Kidney epithelial cell (primary cell): ENCODE measurements at regions not wholly inside any gene's neighbourhood (a gene's known extent, or its start where the extent isn't known, plus 50 kb on each side); places are given as distances from the start of the nearest gene placed in this dataset.

Source experiments
- DNase-seq: peaks from one replicate; pipeline ENCODE4 v3.0.0-alpha.2; 2010; ENCODE audit warnings: low read depth
- H3K27me3 ChIP-seq: 2 replicates; pipeline ENCODE4 v1.6.0; 2011; ENCODE audit warnings: low read length; ENCODE audit not compliant: control insufficient read depth, insufficient read depth
- H3K36me3 ChIP-seq: 2 replicates; pipeline ENCODE4 v1.5.1; 2011; ENCODE audit warnings: low read length; ENCODE audit not compliant: control insufficient read depth, insufficient read depth
- H3K4me3 ChIP-seq: 2 replicates; pipeline ENCODE4 v1.5.1; 2011; ENCODE audit warnings: low read depth, mild to moderate bottlenecking, control low read depth, low read length
- TF ChIP-seq, protein P1 (sequence below): IDR thresholded peaks from 2 replicates; pipeline ENCODE4 v1.5.1; 2011; ENCODE audit warnings: mild to moderate bottlenecking, moderate library complexity, low read length, control low read depth, inconsistent platforms; ENCODE audit not compliant: insufficient read depth, poor library complexity, severe bottlenecking

DNA sequence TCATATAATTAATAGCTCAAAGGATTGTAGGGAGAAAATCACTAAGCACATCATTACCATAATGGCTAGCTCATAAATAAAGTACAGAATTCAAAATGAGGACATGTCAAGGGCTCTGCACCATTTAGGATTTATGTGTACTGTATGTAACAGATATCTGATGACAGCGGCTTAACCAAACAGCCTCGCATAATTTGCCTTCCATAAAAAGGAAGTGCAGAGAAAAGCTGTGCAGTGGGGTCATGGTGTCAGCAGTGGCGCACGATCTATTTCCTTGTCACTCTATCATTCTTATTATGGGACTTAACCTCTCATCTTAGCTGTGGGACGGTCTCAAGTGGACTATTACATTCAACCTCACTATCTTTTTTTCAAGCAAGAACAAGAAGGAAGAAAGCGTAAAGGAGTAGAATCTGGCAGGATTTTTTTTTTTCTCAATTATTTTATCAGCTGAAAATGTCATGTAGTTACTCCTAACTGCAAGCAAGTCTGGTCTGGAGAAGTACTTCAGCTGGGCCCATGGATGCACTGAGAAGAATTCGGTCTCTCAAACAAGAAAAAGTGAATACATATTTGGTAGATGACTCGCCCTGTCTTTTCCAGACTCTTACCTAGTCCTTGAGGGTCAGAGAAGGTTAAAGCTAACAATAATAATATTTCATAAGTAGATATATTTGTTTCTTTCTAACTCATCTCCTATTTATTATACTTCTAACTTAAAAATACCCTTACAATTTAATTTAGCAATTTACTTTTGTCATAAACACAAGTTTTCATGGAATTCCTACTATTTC, 94.6 kb downstream of the COX18 start:
- TF ChIP-seq, protein P1, sequence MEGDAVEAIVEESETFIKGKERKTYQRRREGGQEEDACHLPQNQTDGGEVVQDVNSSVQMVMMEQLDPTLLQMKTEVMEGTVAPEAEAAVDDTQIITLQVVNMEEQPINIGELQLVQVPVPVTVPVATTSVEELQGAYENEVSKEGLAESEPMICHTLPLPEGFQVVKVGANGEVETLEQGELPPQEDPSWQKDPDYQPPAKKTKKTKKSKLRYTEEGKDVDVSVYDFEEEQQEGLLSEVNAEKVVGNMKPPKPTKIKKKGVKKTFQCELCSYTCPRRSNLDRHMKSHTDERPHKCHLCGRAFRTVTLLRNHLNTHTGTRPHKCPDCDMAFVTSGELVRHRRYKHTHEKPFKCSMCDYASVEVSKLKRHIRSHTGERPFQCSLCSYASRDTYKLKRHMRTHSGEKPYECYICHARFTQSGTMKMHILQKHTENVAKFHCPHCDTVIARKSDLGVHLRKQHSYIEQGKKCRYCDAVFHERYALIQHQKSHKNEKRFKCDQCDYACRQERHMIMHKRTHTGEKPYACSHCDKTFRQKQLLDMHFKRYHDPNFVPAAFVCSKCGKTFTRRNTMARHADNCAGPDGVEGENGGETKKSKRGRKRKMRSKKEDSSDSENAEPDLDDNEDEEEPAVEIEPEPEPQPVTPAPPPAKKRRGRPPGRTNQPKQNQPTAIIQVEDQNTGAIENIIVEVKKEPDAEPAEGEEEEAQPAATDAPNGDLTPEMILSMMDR = no peak
- no peak for DNase-seq

DNA sequence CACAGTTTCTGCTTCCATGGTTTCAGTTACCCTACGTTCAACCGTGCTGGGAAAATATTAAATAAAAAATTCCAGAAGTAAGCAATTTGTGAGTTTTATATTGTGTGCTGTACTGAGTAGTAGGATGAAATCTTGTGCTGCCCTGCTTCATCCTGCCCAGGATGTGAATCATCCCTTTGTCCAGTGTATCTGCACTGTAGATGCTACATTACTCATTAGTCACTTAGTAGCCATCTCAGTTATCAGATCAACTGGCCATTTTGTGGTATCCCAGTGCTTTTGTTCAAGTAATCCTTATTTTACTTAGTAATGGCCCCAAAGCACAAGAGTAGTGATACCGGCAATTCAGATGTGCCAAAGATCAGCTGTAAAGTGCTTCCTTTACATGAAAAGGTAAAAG, 97.9 kb downstream of the COX18 start:
- peak; percentile 78 for DNase-seq
- H3K36me3 ChIP-seq = no peaks in the 10 kb centered on the region
- TF ChIP-seq, protein P1 = no peak
- H3K27me3 ChIP-seq = no peaks in the 10 kb centered on the region
- H3K4me3 ChIP-seq = no peak overlapping the region

More for the DNA sequence above, 94.6 kb downstream of the COX18 start:
- Histone ChIP-seq H3K36me3 (no peaks in the 10 kb centered on the region), H3K27me3 (no peaks in the 10 kb centered on the region), H3K4me3 (no peak overlapping the region)

- no peak overlapping the region for H3K4me3 ChIP-seq
- no peaks in the 10 kb centered on the region for H3K36me3 ChIP-seq
- TF ChIP-seq, protein P1 = no peak
- no peak for DNase-seq
- H3K27me3 ChIP-seq = no peaks in the 10 kb centered on the region
Observed at GRCh38 chr4:72970756-72971155, 98.8 kb downstream of the COX18 start.

DNA sequence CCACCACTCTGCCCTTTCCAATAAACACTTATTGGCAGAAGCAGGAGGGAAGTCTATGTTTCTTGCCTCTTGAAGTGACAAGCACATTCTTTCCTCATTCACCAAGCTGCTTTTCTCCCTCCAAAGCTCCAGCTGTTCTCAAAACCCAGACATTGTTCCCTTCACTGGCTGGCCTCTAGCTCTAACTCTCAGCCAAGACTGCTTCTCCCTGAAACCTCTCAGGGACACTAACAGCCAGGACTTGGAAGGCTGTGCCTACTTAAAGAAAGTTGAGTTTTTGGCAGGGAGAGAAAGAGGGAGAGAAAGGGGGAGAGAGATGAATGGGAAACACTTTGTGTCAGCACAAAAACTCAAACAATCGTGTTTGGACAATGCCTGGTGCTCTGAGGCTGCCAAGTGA, 99.5 kb downstream of the COX18 start:
- no peaks in the 10 kb centered on the region for H3K36me3 ChIP-seq
- H3K27me3 ChIP-seq = no peaks in the 10 kb centered on the region
- TF ChIP-seq, protein P1 = no peak
- H3K4me3 ChIP-seq = no peak overlapping the region
- no peak for DNase-seq

DNA sequence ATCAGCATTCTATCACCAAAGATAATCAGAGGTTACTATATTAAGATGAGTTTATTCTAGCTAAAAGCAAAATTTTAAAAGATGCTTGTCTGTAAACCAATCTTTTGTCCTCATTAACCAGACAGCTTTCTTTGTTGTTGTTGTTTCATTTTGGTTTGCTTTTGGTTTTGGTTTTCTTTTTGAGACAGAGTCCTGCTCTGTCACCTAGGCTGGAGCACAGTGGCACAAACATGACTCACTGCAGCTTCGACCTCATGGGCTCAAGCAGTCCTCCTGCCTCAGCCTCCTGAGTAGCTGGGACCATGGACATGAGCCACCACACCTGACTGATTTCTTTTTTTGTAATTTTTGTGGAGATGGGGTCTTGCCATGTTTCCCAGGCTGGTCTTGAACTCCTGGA, 102.9 kb downstream of the COX18 start:
- DNase-seq = no peak
- Histone ChIP-seq H3K27me3 (no peaks in the 10 kb centered on the region), H3K4me3 (no peak overlapping the region), H3K36me3 (no peaks in the 10 kb centered on the region)
- TF ChIP-seq, protein P1 = no peak

DNA sequence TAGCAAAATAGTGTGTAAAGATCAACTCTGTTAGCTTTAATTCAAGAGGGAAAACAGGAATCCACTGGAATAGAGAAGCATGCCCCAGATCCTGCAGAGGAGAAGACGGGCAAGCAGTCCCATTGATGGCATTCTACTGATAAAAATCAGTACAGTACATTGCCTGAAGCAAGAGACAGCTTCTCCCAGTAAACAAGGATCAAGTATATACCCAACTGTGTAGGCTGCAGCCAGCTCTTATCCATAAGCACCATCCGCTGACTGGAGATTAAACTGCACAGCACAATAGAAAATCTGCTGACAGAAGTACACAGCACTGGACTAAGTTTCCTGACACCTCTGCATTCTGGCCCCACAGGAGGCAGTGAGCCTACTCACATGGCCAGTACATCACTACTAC, 110.1 kb downstream of the COX18 start:
- H3K36me3 ChIP-seq = no peaks in the 10 kb centered on the region

More for the DNA sequence above, 110.1 kb downstream of the COX18 start:
- H3K4me3 ChIP-seq = no peak overlapping the region
- no peaks in the 10 kb centered on the region for H3K27me3 ChIP-seq
- DNase-seq = no peak
- TF ChIP-seq, protein P1 = no peak
